M059J (cell line): ENCODE measurements at regions not wholly inside any gene's neighbourhood (a gene's known extent, or its start where the extent isn't known, plus 50 kb on each side); places are given as distances from the start of the nearest gene placed in this dataset.
A peak's percentile ranks its signal among the peaks of the same experiment; 100 is the strongest.
"Not testable (repeated sequence)": the region's sequence is repeated elsewhere in the genome, so short reads cannot be mapped to it uniquely, and the experiment has no call there.

ENCODE experiments used
- DNase-seq: peaks from one replicate; pipeline ENCODE4 v3.0.0-alpha.2; 2012; ENCODE audit warnings: low read depth

GRCh38 chr2:198297350-198297749, 493.0 kb downstream of the PLCL1 start:
- no peak for DNase-seq

- DNase-seq, result peak; percentile 33
Measured at GRCh38 chr2:198296665-198297308, 492.4 kb downstream of the PLCL1 start.

GRCh38 chr2:198293281-198293680, 488.9 kb downstream of the PLCL1 start:
- DNase-seq, result no peak

GRCh38 chr2:198289811-198290210, 485.4 kb downstream of the PLCL1 start:
- DNase-seq, result no peak

- DNase-seq, result no peak
Measured at GRCh38 chr2:198287706-198288105, 483.3 kb downstream of the PLCL1 start.

GRCh38 chr2:198285216-198285615, 480.8 kb downstream of the PLCL1 start:
- DNase-seq, result no peak

- DNase-seq, result no peak
Measured at GRCh38 chr2:198283146-198283545, 478.8 kb downstream of the PLCL1 start.

- no peak for DNase-seq
Measured at GRCh38 chr2:198282061-198282460, 477.7 kb downstream of the PLCL1 start.

GRCh38 chr2:198280145-198280544, 475.8 kb downstream of the PLCL1 start:
- no peak for DNase-seq

- DNase-seq, result no peak
Measured at GRCh38 chr2:198279026-198279425, 474.6 kb downstream of the PLCL1 start.

GRCh38 chr2:198277181-198277580, 472.8 kb downstream of the PLCL1 start:
- no peak for DNase-seq

- DNase-seq, result no peak
Measured at GRCh38 chr2:198273660-198274059, 469.3 kb downstream of the PLCL1 start.

GRCh38 chr2:198270157-198270556, 465.8 kb downstream of the PLCL1 start:
- not testable (repeated sequence) for DNase-seq

GRCh38 chr2:198268519-198268918, 464.1 kb downstream of the PLCL1 start:
- DNase-seq, result no peak

- no peak for DNase-seq
Measured at GRCh38 chr2:198259496-198259895, 455.1 kb downstream of the PLCL1 start.

GRCh38 chr2:198254536-198255090, 450.2 kb downstream of the PLCL1 start:
- no peak for DNase-seq

- DNase-seq, result no peak
Measured at GRCh38 chr2:198253995-198254394, 449.6 kb downstream of the PLCL1 start.

GRCh38 chr2:198252472-198252871, 448.1 kb downstream of the PLCL1 start:
- no peak for DNase-seq

- DNase-seq, result no peak
Measured at GRCh38 chr2:198242093-198242492, 437.7 kb downstream of the PLCL1 start.

- no peak for DNase-seq
Measured at GRCh38 chr2:198238429-198238828, 434.0 kb downstream of the PLCL1 start.

GRCh38 chr2:198236338-198236737, 431.9 kb downstream of the PLCL1 start:
- no peak for DNase-seq

GRCh38 chr2:198232281-198232680, 427.9 kb downstream of the PLCL1 start:
- no peak for DNase-seq

- no peak for DNase-seq
Measured at GRCh38 chr2:198231562-198231961, 427.2 kb downstream of the PLCL1 start.
